ENCODE measurements at regions not wholly inside any gene's neighbourhood (a gene's known extent, or its start where the extent isn't known, plus 50 kb on each side); places are given as distances from the start of the nearest gene placed in this dataset.

DNA sequence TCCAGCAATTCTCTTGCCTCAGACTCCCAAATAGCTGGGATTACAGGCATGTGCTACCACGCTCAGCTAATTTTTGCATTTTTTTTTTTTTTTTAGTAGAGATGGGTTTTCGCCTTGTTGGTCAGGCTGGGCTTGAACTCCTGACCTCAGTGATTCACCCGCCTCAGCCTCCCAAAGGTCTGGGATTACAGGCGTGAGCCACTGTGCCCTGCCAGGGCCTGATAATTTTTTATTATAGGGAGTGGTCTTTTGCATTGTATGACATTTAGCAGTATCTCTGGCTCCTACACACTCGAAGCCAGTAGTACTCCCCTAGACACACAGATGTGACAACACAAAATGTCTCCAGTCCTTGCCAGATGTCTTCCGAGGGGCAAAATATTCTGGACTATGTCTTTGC is 124.0 kb downstream of the DKK1 start:
- H3K9me3 ChIP-seq, result no peaks in the 10 kb centered on the region
- intact Hi-C loops (cut with DNase I; ENCODE audit: low total_unique reads), result no loop called here
- H3K36me3 ChIP-seq, result no peaks in the 10 kb centered on the region
- WGBS, 5 donors, result 83 to 93% (median 85%) methylated on average over 6 of the region's 6 CpGs
- H3K27ac ChIP-seq, result no peak overlapping the region
- H3K4me1 ChIP-seq, result peaks cover 0 to 10% (median 0%) of the 10 kb centered on the region in 6 donors
- TF ChIP-seq POLR2A (IDR thresholded peaks at IDR 0.05), result no peak
- TF ChIP-seq, protein P1, sequence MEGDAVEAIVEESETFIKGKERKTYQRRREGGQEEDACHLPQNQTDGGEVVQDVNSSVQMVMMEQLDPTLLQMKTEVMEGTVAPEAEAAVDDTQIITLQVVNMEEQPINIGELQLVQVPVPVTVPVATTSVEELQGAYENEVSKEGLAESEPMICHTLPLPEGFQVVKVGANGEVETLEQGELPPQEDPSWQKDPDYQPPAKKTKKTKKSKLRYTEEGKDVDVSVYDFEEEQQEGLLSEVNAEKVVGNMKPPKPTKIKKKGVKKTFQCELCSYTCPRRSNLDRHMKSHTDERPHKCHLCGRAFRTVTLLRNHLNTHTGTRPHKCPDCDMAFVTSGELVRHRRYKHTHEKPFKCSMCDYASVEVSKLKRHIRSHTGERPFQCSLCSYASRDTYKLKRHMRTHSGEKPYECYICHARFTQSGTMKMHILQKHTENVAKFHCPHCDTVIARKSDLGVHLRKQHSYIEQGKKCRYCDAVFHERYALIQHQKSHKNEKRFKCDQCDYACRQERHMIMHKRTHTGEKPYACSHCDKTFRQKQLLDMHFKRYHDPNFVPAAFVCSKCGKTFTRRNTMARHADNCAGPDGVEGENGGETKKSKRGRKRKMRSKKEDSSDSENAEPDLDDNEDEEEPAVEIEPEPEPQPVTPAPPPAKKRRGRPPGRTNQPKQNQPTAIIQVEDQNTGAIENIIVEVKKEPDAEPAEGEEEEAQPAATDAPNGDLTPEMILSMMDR (IDR thresholded peaks at IDR 0.05 in 8 of 11, conservative IDR thresholded peaks at IDR 0.05 in 3 of 11), result no peak
- no peak for TF ChIP-seq POLR2AphosphoS5 (IDR thresholded peaks at IDR 0.05)
- H3K4me3 ChIP-seq, result no peak overlapping the region
- H3K27me3 ChIP-seq (replicated peaks in 1 of 7), result no peaks in the 10 kb centered on the region
- DNase-seq, result no peak

DNA sequence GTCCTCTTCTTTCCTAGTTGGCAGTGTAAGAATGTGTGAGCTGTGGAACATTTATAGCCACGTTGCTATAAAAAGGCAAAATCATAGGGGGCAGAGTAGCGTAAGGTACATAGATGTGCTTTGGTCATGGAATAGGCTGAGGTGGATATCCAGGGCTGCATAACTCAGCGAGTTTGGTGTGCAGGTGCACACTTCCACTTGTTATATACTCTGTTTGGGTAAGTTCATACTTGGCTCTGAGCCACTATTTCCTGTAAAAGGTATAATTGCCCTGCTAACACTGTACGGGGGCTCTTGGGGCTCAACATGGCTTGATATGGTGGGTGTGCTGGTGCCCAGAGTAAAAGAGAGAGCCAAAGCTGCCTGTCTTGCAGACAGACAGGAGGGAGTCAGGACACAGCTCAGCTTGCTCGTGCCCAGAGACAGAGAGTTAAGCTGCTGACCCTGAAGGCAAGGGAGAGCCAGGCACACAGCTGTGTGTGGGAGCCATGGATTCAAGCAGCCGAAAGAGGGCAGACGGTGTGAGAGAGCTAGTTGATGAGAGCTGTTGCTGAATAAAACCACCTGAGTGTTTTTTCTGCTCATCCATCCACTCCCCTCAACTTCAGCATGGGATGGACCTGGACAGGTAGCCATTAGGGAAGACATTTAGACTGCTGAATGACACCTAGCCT is 126.7 kb downstream of the DKK1 start:
- no peak overlapping the region for H3K4me3 ChIP-seq
- H3K4me1 ChIP-seq, result peaks cover 0 to 10% (median 0%) of the 10 kb centered on the region in 6 donors
- TF ChIP-seq POLR2AphosphoS5 (IDR thresholded peaks at IDR 0.05), result no peak
- no peaks in the 10 kb centered on the region for H3K27me3 ChIP-seq (replicated peaks in 1 of 7)
- no peaks in the 10 kb centered on the region for H3K36me3 ChIP-seq
- 54 to 76% (median 69%) methylated on average over 7 of the region's 7 CpGs for WGBS, 5 donors
- no peaks in the 10 kb centered on the region for H3K9me3 ChIP-seq
- DNase-seq, result no peak
- H3K27ac ChIP-seq, result no peak overlapping the region
- intact Hi-C loops (cut with DNase I; ENCODE audit: low total_unique reads), result no loop called here

DNA sequence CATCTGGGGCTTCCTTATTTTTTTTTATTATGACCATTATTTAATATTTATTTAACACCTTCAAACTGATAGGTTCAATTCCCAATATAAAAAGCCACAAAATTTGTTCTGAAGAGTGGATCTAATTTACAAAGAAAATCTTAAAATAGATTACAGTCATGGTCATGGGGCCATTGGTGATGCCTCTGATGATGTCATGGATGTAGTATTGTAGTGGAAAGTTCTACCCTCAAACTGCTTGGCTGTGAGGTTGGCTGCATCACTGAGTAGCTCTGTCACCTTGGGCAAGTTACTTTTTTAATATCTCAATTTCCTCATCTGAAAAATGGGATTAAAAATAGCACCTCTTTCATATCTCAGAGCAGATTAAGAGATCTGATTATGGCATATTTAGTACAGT is 128.5 kb downstream of the DKK1 start:
- TF ChIP-seq, protein P1 (IDR thresholded peaks at IDR 0.05 in 8 of 11, conservative IDR thresholded peaks at IDR 0.05 in 3 of 11), result no peak
- TF ChIP-seq POLR2A (IDR thresholded peaks at IDR 0.05), result no peak
- TF ChIP-seq POLR2AphosphoS5 (IDR thresholded peaks at IDR 0.05), result no peak
- no peaks in the 10 kb centered on the region for H3K4me1 ChIP-seq
- intact Hi-C loops (cut with DNase I; ENCODE audit: low total_unique reads), result no loop called here
- no peaks in the 10 kb centered on the region for H3K36me3 ChIP-seq
- H3K4me3 ChIP-seq, result no peak overlapping the region
- no peak overlapping the region for H3K27ac ChIP-seq
- no peaks in the 10 kb centered on the region for H3K27me3 ChIP-seq (replicated peaks in 1 of 7)
- DNase-seq, result no peak
- no peaks in the 10 kb centered on the region for H3K9me3 ChIP-seq

DNA sequence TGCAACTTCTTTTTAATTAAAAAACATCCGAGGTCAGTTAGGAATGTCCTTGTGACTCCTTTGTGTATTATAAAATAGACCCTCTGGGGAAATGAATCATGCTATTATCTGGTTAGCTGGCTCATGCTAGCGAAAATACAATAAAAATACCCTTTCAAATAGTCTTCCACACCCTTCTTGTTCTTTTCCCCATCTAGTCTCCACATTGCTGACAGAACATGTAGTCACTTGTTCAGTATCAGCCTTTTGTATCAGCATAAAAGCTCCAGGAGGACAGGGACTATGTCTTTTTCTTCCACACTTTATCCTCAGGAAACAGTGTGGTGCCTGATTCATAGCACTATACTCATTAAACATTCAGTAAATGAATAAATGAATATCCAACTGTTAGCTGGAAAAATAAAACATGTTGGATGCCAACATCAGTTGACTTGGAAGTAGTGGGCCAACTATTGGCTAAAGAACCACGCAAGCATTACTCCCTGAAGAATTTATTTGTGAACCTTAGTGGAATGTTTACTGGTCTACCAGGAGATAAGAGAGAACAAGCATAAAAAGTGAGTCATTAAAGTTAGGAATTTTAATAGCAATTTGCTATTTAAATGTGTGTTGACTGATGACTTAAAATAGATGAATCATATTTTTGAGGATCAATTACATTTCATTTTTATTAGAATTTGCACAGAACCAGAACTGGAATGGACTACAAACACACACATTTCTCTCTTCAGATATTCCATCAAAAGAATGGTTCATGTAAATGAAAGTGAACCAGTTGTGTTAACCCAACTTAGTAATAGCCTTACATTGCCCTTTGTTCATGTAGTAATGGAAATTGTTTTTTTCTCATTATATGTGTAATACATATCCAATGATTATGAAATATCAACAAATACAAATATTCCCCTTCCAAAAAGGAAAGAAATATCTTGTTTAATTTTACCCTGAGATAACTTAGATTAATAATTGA is 129.6 kb downstream of the DKK1 start:
- intact Hi-C loops (cut with DNase I; ENCODE audit: low total_unique reads), result no loop called here
- Histone ChIP-seq H3K27ac (no peak overlapping the region), H3K36me3 (no peaks in the 10 kb centered on the region), H3K9me3 (no peaks in the 10 kb centered on the region), H3K27me3 (replicated peaks in 1 of 7) (no peaks in the 10 kb centered on the region), H3K4me1 (no peaks in the 10 kb centered on the region), H3K4me3 (no peak overlapping the region)
- WGBS, 5 donors, result 58 to 74% (median 72%) methylated on average over 3 of the region's 3 CpGs
- TF ChIP-seq, protein P1 (IDR thresholded peaks at IDR 0.05 in 8 of 11, conservative IDR thresholded peaks at IDR 0.05 in 3 of 11), result no peak
- TF ChIP-seq POLR2A (IDR thresholded peaks at IDR 0.05) (no peak), POLR2AphosphoS5 (IDR thresholded peaks at IDR 0.05) (no peak)
- DNase-seq, result no peak
